NCI-H774 (cell line): ENCODE measurements at regions not wholly inside any gene's neighbourhood (a gene's known extent, or its start where the extent isn't known, plus 50 kb on each side); places are given as distances from the start of the nearest gene placed in this dataset.
"Not testable (repeated sequence)": the region's sequence is repeated elsewhere in the genome, so short reads cannot be mapped to it uniquely, and the experiment has no call there.

Source experiments
- DNase-seq: peaks from one replicate; lab custom pipeline; 2025; lab: John Stamatoyannopoulos, UW

GRCh38 chr2:132324005-132324404 lies 92.6 kb upstream of the GPR39 start:
- not testable (repeated sequence) for DNase-seq

DNA sequence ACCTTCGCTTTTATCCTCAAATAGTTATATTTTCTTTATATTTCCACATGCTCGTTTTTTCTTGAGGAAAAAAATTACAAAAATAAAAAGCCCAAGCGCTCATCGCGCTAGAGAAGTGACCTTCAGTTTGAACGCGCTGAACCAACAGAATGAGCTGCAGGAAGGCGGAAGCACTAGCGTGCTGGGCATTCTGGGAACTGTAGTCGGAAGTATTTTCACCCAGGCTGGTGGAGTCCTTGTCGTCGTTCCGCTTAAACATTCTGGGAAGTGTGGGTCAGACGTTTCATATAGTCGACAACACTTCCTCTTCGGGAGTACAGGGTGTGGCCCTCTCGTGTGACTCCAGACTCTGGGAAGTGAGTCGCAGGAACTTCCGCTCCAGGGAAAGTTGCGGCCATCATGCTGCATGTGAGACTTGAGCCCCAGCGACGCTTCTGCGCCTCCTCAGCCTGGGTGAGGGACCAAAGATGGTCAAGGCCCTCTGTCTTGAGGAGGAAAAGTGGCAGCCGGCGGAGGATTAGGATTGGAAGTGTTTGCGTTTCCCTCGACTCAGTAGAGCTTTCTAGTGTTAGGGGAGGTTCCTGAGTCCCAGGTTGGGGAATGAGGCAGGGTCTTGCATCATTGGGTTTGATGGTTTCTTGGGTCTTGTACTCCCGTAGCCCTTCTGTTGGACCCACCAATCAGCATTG lies 84.1 kb upstream of the GPR39 start:
- DNase-seq, result not testable (repeated sequence)

DNA sequence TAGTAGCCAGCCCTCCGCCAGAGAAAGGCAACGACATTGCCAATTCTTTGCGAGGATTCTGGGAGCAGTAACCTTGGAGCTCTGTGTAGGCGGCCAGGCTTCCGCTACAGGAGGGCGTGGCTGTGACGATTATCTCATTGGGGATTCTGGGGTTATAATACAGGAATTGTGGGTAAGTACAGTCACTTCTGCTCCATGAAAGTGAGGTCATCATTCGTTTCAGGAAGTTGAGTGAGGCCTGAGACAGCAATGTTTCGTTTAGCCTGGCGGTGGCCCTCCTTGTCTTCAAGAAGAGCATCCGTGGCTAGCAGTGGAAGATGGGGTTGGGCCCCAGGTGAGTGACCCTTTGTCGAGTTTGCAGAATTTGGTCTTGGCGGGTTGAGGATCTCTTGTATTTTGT lies 79.5 kb upstream of the GPR39 start:
- not testable (repeated sequence) for DNase-seq

GRCh38 chr2:132337844-132338243 lies 78.8 kb upstream of the GPR39 start:
- DNase-seq, result not testable (repeated sequence)

- DNase-seq, result peak; percentile 80
These were observed 69.4 kb upstream of the GPR39 start for GRCh38 chr2:132347041-132347780.

DNA sequence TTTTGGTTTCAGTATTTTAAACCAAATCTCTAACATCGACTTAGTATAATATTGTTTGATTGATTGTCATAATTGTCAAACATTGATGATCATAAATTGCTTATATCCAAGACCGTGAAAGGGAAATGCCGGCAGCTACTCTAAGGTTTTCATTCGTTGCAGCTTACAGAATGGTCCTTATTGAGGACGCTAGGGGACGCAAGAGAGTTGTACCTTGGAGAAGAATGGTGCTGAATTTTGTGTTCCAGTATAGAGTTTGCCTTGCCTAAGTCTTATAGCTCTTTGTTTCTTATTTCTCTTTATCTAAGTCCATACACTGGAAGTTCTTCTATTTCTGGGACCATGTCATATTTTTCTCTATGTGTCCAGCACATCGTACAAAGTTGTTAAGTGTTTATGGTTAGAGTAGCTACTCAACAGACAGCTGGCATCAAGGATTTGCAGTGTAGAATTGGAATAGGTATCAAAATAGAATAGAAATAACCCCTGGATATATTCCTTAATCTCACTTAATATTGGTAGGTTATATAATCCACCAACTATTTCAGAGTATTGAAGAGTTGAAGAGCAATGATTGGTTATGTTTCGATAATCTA lies 67.4 kb upstream of the GPR39 start:
- peak; percentile 37 for DNase-seq

- not testable (repeated sequence) for DNase-seq
These were observed 64.9 kb upstream of the GPR39 start for GRCh38 chr2:132351668-132352067.

- DNase-seq, result peak; percentile 85
These were observed 64.1 kb upstream of the GPR39 start for GRCh38 chr2:132352481-132353001.

GRCh38 chr2:132353380-132353779 lies 63.2 kb upstream of the GPR39 start:
- not testable (repeated sequence) for DNase-seq

GRCh38 chr2:132360964-132361363 lies 55.6 kb upstream of the GPR39 start:
- DNase-seq, result not testable (repeated sequence)

DNA sequence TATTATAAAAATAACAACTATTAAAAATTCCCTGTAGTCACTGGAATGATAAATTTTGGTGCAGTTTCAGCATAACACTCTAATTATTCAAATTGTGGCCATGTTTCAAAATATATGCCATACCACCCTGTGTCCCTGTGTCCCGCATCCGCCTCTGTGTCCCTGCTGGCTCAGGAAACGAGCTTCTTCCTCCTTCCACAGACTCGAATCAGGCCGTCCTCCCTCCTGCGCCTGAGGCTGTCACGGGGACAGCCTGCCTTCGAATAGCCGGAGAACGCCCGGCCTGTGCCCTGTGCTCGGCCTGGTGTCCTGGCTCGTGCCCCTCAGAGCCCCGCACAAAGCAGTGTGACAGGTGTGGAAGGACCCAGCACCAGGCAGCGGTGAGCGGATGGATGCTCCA lies 55.1 kb upstream of the GPR39 start:
- DNase-seq, result not testable (repeated sequence)

- not testable (repeated sequence) for DNase-seq
These were observed 53.3 kb upstream of the GPR39 start for GRCh38 chr2:132363352-132363751.

DNA sequence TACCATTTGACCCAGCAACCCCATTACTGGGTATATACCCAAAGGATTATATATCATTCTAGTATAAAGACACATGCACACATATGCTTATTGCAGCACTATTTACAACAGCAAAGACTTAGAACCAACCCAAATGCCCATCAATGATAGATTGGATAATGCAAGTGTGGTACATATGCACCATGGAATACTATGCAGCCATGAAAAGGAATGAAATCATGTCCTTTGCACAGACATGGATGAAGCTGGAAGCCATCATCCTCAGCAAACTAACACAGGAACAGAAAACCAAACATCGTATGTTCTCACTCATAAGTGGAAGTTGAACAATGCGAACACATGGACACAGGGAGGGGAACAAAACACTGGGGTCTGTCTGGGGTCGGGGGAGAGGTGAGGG lies 50.6 kb upstream of the GPR39 start:
- not testable (repeated sequence) for DNase-seq

GRCh38 chr2:132366421-132367180 lies 50.0 kb upstream of the GPR39 start:
- no peak for DNase-seq
